H1 (cell line): ENCODE measurements at regions not wholly inside any gene's neighbourhood (a gene's known extent, or its start where the extent isn't known, plus 50 kb on each side); places are given as distances from the start of the nearest gene placed in this dataset.

Experiments
- CEBPB ChIP-seq: IDR thresholded peaks from 2 replicates; pipeline ENCODE4 v1.6.1; 2012; ENCODE audit warnings: low read depth, low read length
- FOSL1 ChIP-seq: IDR thresholded peaks from 2 replicates; pipeline ENCODE4 v1.6.1; 2011; ENCODE audit warnings: mild to moderate bottlenecking, low read depth, low read length, moderate library complexity; ENCODE audit not compliant: insufficient read depth
- KDM1A ChIP-seq: fragments of 200-600, 300-600 bp; sonication (generic); IDR thresholded peaks from 2 replicates; pipeline ENCODE4 v1.7.1; 2016; ENCODE audit warnings: mild to moderate bottlenecking, low read length, borderline replicate concordance
- POLR2AphosphoS5 ChIP-seq: IDR thresholded peaks from 2 replicates; pipeline ENCODE4 v1.6.1; 2011; ENCODE audit warnings: low read depth, low read length
- TAF7 ChIP-seq: optimal IDR thresholded peaks from 2 replicates; pipeline ENCODE3; 2011; ENCODE audit warnings: low read depth, mild to moderate bottlenecking, inconsistent platforms, low read length, moderate library complexity, borderline replicate concordance
- TBP ChIP-seq: IDR thresholded peaks from 2 replicates; pipeline ENCODE4 v1.6.1; 2011; ENCODE audit warnings: low read depth, low read length, improper control_type of control experiment
- TF ChIP-seq, protein P1 (sequence below): fragments of 300-600 bp; sonication (generic); IDR thresholded peaks from 2 replicates; pipeline ENCODE4 v1.7.1; 2012; ENCODE audit warnings: low read length, moderate library complexity, mild to moderate bottlenecking, inconsistent platforms; ENCODE audit not compliant: insufficient replicate concordance
- TF ChIP-seq, protein P2 (sequence below), 3 experiments: IDR thresholded peaks; 1 replicate in 2 of 3; 2 replicates in 1 of 3; pipeline versions ENCODE4 v1.5.1 to v1.6.1; 2011; ENCODE audit warnings: low read length in 3 of 3, mild to moderate bottlenecking in 3 of 3, inconsistent platforms in 2 of 3, low read depth in 1 of 3, moderate library complexity in 1 of 3; ENCODE audit not compliant: insufficient read depth in 1 of 3; ENCODE audit errors: control extremely low read depth in 1 of 3

- TF ChIP-seq, protein P1, sequence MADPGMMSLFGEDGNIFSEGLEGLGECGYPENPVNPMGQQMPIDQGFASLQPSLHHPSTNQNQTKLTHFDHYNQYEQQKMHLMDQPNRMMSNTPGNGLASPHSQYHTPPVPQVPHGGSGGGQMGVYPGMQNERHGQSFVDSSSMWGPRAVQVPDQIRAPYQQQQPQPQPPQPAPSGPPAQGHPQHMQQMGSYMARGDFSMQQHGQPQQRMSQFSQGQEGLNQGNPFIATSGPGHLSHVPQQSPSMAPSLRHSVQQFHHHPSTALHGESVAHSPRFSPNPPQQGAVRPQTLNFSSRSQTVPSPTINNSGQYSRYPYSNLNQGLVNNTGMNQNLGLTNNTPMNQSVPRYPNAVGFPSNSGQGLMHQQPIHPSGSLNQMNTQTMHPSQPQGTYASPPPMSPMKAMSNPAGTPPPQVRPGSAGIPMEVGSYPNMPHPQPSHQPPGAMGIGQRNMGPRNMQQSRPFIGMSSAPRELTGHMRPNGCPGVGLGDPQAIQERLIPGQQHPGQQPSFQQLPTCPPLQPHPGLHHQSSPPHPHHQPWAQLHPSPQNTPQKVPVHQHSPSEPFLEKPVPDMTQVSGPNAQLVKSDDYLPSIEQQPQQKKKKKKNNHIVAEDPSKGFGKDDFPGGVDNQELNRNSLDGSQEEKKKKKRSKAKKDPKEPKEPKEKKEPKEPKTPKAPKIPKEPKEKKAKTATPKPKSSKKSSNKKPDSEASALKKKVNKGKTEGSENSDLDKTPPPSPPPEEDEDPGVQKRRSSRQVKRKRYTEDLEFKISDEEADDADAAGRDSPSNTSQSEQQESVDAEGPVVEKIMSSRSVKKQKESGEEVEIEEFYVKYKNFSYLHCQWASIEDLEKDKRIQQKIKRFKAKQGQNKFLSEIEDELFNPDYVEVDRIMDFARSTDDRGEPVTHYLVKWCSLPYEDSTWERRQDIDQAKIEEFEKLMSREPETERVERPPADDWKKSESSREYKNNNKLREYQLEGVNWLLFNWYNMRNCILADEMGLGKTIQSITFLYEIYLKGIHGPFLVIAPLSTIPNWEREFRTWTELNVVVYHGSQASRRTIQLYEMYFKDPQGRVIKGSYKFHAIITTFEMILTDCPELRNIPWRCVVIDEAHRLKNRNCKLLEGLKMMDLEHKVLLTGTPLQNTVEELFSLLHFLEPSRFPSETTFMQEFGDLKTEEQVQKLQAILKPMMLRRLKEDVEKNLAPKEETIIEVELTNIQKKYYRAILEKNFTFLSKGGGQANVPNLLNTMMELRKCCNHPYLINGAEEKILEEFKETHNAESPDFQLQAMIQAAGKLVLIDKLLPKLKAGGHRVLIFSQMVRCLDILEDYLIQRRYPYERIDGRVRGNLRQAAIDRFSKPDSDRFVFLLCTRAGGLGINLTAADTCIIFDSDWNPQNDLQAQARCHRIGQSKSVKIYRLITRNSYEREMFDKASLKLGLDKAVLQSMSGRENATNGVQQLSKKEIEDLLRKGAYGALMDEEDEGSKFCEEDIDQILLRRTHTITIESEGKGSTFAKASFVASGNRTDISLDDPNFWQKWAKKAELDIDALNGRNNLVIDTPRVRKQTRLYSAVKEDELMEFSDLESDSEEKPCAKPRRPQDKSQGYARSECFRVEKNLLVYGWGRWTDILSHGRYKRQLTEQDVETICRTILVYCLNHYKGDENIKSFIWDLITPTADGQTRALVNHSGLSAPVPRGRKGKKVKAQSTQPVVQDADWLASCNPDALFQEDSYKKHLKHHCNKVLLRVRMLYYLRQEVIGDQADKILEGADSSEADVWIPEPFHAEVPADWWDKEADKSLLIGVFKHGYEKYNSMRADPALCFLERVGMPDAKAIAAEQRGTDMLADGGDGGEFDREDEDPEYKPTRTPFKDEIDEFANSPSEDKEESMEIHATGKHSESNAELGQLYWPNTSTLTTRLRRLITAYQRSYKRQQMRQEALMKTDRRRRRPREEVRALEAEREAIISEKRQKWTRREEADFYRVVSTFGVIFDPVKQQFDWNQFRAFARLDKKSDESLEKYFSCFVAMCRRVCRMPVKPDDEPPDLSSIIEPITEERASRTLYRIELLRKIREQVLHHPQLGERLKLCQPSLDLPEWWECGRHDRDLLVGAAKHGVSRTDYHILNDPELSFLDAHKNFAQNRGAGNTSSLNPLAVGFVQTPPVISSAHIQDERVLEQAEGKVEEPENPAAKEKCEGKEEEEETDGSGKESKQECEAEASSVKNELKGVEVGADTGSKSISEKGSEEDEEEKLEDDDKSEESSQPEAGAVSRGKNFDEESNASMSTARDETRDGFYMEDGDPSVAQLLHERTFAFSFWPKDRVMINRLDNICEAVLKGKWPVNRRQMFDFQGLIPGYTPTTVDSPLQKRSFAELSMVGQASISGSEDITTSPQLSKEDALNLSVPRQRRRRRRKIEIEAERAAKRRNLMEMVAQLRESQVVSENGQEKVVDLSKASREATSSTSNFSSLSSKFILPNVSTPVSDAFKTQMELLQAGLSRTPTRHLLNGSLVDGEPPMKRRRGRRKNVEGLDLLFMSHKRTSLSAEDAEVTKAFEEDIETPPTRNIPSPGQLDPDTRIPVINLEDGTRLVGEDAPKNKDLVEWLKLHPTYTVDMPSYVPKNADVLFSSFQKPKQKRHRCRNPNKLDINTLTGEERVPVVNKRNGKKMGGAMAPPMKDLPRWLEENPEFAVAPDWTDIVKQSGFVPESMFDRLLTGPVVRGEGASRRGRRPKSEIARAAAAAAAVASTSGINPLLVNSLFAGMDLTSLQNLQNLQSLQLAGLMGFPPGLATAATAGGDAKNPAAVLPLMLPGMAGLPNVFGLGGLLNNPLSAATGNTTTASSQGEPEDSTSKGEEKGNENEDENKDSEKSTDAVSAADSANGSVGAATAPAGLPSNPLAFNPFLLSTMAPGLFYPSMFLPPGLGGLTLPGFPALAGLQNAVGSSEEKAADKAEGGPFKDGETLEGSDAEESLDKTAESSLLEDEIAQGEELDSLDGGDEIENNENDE: no peak
- TF ChIP-seq POLR2AphosphoS5 (no peak), FOSL1 (no peak), CEBPB (no peak), TAF7 (no peak), TBP (no peak), KDM1A (no peak)
- TF ChIP-seq, protein P2, sequence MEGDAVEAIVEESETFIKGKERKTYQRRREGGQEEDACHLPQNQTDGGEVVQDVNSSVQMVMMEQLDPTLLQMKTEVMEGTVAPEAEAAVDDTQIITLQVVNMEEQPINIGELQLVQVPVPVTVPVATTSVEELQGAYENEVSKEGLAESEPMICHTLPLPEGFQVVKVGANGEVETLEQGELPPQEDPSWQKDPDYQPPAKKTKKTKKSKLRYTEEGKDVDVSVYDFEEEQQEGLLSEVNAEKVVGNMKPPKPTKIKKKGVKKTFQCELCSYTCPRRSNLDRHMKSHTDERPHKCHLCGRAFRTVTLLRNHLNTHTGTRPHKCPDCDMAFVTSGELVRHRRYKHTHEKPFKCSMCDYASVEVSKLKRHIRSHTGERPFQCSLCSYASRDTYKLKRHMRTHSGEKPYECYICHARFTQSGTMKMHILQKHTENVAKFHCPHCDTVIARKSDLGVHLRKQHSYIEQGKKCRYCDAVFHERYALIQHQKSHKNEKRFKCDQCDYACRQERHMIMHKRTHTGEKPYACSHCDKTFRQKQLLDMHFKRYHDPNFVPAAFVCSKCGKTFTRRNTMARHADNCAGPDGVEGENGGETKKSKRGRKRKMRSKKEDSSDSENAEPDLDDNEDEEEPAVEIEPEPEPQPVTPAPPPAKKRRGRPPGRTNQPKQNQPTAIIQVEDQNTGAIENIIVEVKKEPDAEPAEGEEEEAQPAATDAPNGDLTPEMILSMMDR (IDR thresholded peaks at IDR 0.05; ENCODE audit: control extremely low read depth in 1 of 3, insufficient read depth in 1 of 3, low read depth in 1 of 3, low read length in 3 of 3): no peak
Observed at GRCh38 chr2:137845422-137845821, 118.9 kb upstream of the HNMT start (continued).
